SK-N-SH treated with all-trans-retinoic acid at 6 μM for 48 hours (cell line): ENCODE measurements at regions not wholly inside any gene's neighbourhood (a gene's known extent, or its start where the extent isn't known, plus 50 kb on each side); places are given as distances from the start of the nearest gene placed in this dataset.

Source experiments
- ATAC-seq: fragments of 200-7000 bp; cut with Tn5 transposase; 3 replicates; pipeline ENCODE4 v1.9.1; 2020; ENCODE audit warnings: mild to moderate bottlenecking, moderate library complexity
- ARNTL ChIP-seq: fragments of 450-650 bp; formaldehyde crosslinking; IDR thresholded peaks from 2 replicates; pipeline ENCODE4 v1.5.0; 2020; ENCODE audit warnings: low read depth, mild to moderate bottlenecking, moderate library complexity, borderline replicate concordance
- BACH2 ChIP-seq: fragments of 250-450 bp; sonication (Bioruptor Pico); IDR thresholded peaks from 2 replicates; pipeline ENCODE4 v1.9.0; 2021; ENCODE audit warnings: mild to moderate bottlenecking, borderline replicate concordance
- CREB5 ChIP-seq: fragments of 250-450 bp; sonication (Bioruptor Pico); IDR thresholded peaks from 2 replicates; pipeline ENCODE4 v1.5.1; 2020; ENCODE audit warnings: low read depth, mild to moderate bottlenecking, moderate library complexity
- CSDC2 ChIP-seq: fragments of 250-450 bp; sonication (Bioruptor Pico); IDR thresholded peaks from 2 replicates; pipeline ENCODE4 v1.5.0; 2020; ENCODE audit warnings: mild to moderate bottlenecking, moderate library complexity
- CSRNP3 ChIP-seq: fragments of 250-450 bp; sonication (Bioruptor Pico); IDR thresholded peaks from 2 replicates; pipeline ENCODE4 v1.5.1; 2021; ENCODE audit warnings: mild to moderate bottlenecking, moderate library complexity
- ESRRG ChIP-seq: fragments of 250-450 bp; sonication (Bioruptor Pico); IDR thresholded peaks from 2 replicates; pipeline ENCODE4 v1.6.1; 2021; ENCODE audit warnings: mild to moderate bottlenecking
- GLIS3 ChIP-seq: fragments of 250-450 bp; sonication (Bioruptor Pico); IDR thresholded peaks from 2 replicates; pipeline ENCODE4 v1.5.0; 2020; ENCODE audit warnings: mild to moderate bottlenecking, moderate library complexity
- ISL1 ChIP-seq: fragments of 250-450 bp; sonication (Bioruptor Pico); IDR thresholded peaks from 2 replicates; pipeline ENCODE4 v2.1.2; 2022; ENCODE audit warnings: mild to moderate bottlenecking, moderate library complexity
- PATZ1 ChIP-seq: fragments of 250-450 bp; sonication (Bioruptor Pico); IDR thresholded peaks from 2 replicates; pipeline ENCODE4 v1.8.0; 2020; ENCODE audit warnings: mild to moderate bottlenecking, moderate library complexity, borderline replicate concordance
- POU6F1 ChIP-seq: fragments of 250-450 bp; sonication (Bioruptor Pico); IDR thresholded peaks from 2 replicates; pipeline ENCODE4 v1.8.0; 2021; ENCODE audit warnings: low read depth, mild to moderate bottlenecking, moderate library complexity, borderline replicate concordance
- PPARA ChIP-seq: fragments of 250-450 bp; sonication (Bioruptor Pico); IDR thresholded peaks from 2 replicates; pipeline ENCODE4 v1.5.0; 2020; ENCODE audit warnings: mild to moderate bottlenecking, borderline replicate concordance
- TCF4 ChIP-seq: fragments of 250-450 bp; sonication (Bioruptor Pico); IDR thresholded peaks from 2 replicates; pipeline ENCODE4 v1.8.0; 2021; ENCODE audit warnings: mild to moderate bottlenecking, moderate library complexity, borderline replicate concordance
- TOX ChIP-seq: fragments of 250-450 bp; sonication (Bioruptor Pico); IDR thresholded peaks from 2 replicates; pipeline ENCODE4 v1.8.0; 2021; ENCODE audit warnings: mild to moderate bottlenecking, moderate library complexity, borderline replicate concordance
- TSHZ2 ChIP-seq: fragments of 250-450 bp; sonication (Bioruptor Pico); IDR thresholded peaks from 2 replicates; pipeline ENCODE4 v1.5.0; 2020; ENCODE audit warnings: mild to moderate bottlenecking, moderate library complexity
- ZC3H10 ChIP-seq: fragments of 250-450 bp; sonication (Bioruptor Pico); IDR thresholded peaks from 2 replicates; pipeline ENCODE4 v1.5.1; 2021; ENCODE audit warnings: mild to moderate bottlenecking, moderate library complexity
- ZFP3 ChIP-seq: fragments of 250-450 bp; sonication (Bioruptor Pico); IDR thresholded peaks from 2 replicates; pipeline ENCODE4 v1.5.0; 2020; ENCODE audit warnings: mild to moderate bottlenecking, moderate library complexity
- ZFP30 ChIP-seq: fragments of 450-650 bp; formaldehyde crosslinking; IDR thresholded peaks from 2 replicates; pipeline ENCODE4 v1.5.0; 2022; ENCODE audit warnings: mild to moderate bottlenecking, moderate library complexity
- ZNF565 ChIP-seq: fragments of 450-650 bp; formaldehyde crosslinking; conservative IDR thresholded peaks from 2 replicates; pipeline ENCODE4 v1.5.0; 2020; ENCODE audit warnings: low read depth, mild to moderate bottlenecking, moderate library complexity
- ZNF70 ChIP-seq: fragments of 450-650 bp; formaldehyde crosslinking; IDR thresholded peaks from 2 replicates; pipeline ENCODE4 v1.5.0; 2020; ENCODE audit warnings: mild to moderate bottlenecking, moderate library complexity
- ZNF8 ChIP-seq: fragments of 450-650 bp; formaldehyde crosslinking; IDR thresholded peaks from 2 replicates; pipeline ENCODE4 v1.5.0; 2020; ENCODE audit warnings: mild to moderate bottlenecking, moderate library complexity

- TF ChIP-seq ZC3H10 (CRISPR knock-in tag) = no peak
- TF ChIP-seq PPARA (CRISPR knock-in tag) = no peak
- TF ChIP-seq ARNTL (CRISPR knock-in tag) = no peak
- ATAC-seq = no peak
Measured at GRCh38 chr4:114093221-114093715, 113.8 kb upstream of the ARSJ start.

- no peak for ATAC-seq
- TF ChIP-seq TCF4 (CRISPR knock-in tag) (no peak), TSHZ2 (no peak), ZFP3 (CRISPR knock-in tag) (no peak), CSDC2 (CRISPR knock-in tag) (no peak), BACH2 (CRISPR knock-in tag) (no peak), ZNF70 (CRISPR knock-in tag) (no peak), ISL1 (CRISPR knock-in tag) (no peak), ZFP30 (CRISPR knock-in tag) (no peak), TOX (CRISPR knock-in tag) (no peak), PATZ1 (CRISPR knock-in tag) (no peak), POU6F1 (CRISPR knock-in tag) (no peak), CSRNP3 (CRISPR knock-in tag) (no peak), CREB5 (no peak)
Measured at GRCh38 chr4:114100288-114101031, 121.0 kb upstream of the ARSJ start.

GRCh38 chr4:114103908-114104307 lies 124.5 kb upstream of the ARSJ start:
- ATAC-seq = no peak
- TF ChIP-seq TSHZ2 = no peak
- no peak for TF ChIP-seq ZNF70 (CRISPR knock-in tag)
- no peak for TF ChIP-seq PATZ1 (CRISPR knock-in tag)
- TF ChIP-seq ZNF8 = no peak
- TF ChIP-seq CSDC2 (CRISPR knock-in tag) = no peak
- TF ChIP-seq CSRNP3 (CRISPR knock-in tag) = no peak
- no peak for TF ChIP-seq ESRRG (CRISPR knock-in tag)
- TF ChIP-seq ZNF565 (CRISPR knock-in tag) = no peak
- TF ChIP-seq ISL1 (CRISPR knock-in tag) = no peak
- TF ChIP-seq GLIS3 (CRISPR knock-in tag) = no peak
- no peak for TF ChIP-seq TCF4 (CRISPR knock-in tag)
- TF ChIP-seq BACH2 (CRISPR knock-in tag) = no peak
